SK-N-SH (cell line): ENCODE measurements at regions not wholly inside any gene's neighbourhood (a gene's known extent, or its start where the extent isn't known, plus 50 kb on each side); places are given as distances from the start of the nearest gene placed in this dataset.

ENCODE experiments used
- CTCF ChIP-seq: fragments of 200-600 bp; sonication (generic); IDR thresholded peaks from 2 replicates; pipeline ENCODE4 v1.6.1; 2017; ENCODE audit warnings: antibody characterized with exemption, mild to moderate bottlenecking, moderate library complexity
- EP300 ChIP-seq, 2 experiments: IDR thresholded peaks; 2 replicates each; pipeline versions ENCODE4 v1.4.0 to v1.6.1; 2012; ENCODE audit warnings: borderline replicate concordance in 1 of 2, low read depth in 1 of 2, low read length in 1 of 2
- GATA2 ChIP-seq: sonication (generic); formaldehyde crosslinking; IDR thresholded peaks from 2 replicates; pipeline ENCODE4 v1.5.0; 2020; ENCODE audit warnings: mild to moderate bottlenecking, missing genetic modification reagents
- MAX ChIP-seq: IDR thresholded peaks from 2 replicates; pipeline ENCODE4 v1.4.0; 2012; ENCODE audit warnings: low read depth
- MXI1 ChIP-seq: IDR thresholded peaks from 2 replicates; pipeline ENCODE4 v1.6.1; 2012; ENCODE audit warnings: mild to moderate bottlenecking, low read depth, low read length, improper control_type of control experiment
- NRF1 ChIP-seq: IDR thresholded peaks from 2 replicates; pipeline ENCODE4 v1.6.1; 2012; ENCODE audit warnings: low read depth, mild to moderate bottlenecking, low read length
- POLR2AphosphoS5 ChIP-seq: IDR thresholded peaks from 2 replicates; pipeline ENCODE4 v1.6.1; 2012; ENCODE audit warnings: low read depth, low read length
- RFX5 ChIP-seq: IDR thresholded peaks from 2 replicates; pipeline ENCODE4 v1.6.1; 2012; ENCODE audit warnings: mild to moderate bottlenecking, improper control_type of control experiment, low read length
- SMC3 ChIP-seq: IDR thresholded peaks from 2 replicates; pipeline ENCODE4 v1.6.1; 2012; ENCODE audit warnings: low read depth, low read length, improper control_type of control experiment
- TAF1 ChIP-seq: IDR thresholded peaks from 2 replicates; pipeline ENCODE4 v1.6.1; 2012; ENCODE audit warnings: low read depth, mild to moderate bottlenecking, low read length, moderate library complexity, borderline replicate concordance
- USF1 ChIP-seq: IDR thresholded peaks from 2 replicates; pipeline ENCODE4 v1.4.0; 2012; ENCODE audit warnings: low read depth, borderline replicate concordance
- USF2 ChIP-seq: fragments of 150-350 bp; IDR thresholded peaks from 2 replicates; pipeline ENCODE4 v1.6.1; 2017; ENCODE audit warnings: antibody characterized with exemption, low read length, low read depth, borderline replicate concordance

GRCh38 chr10:130905386-130905785 lies 406.1 kb downstream of the TCERG1L start:
- TF ChIP-seq CTCF (no peak), USF2 (no peak), EP300 (IDR thresholded peaks at IDR 0.05; ENCODE audit: borderline replicate concordance in 1 of 2, low read depth in 1 of 2, low read length in 1 of 2) (no peak), POLR2AphosphoS5 (no peak), SMC3 (no peak), MXI1 (no peak), TAF1 (no peak), GATA2 (CRISPR knock-in tag) (no peak), MAX (no peak), RFX5 (no peak), USF1 (no peak), NRF1 (no peak)
